Type B pancreatic cell (in vitro differentiated cells): ENCODE measurements at regions not wholly inside any gene's neighbourhood (a gene's known extent, or its start where the extent isn't known, plus 50 kb on each side); places are given as distances from the start of the nearest gene placed in this dataset.

Source experiments
- DNase-seq: peaks from one replicate; pipeline ENCODE4 v3.0.0; 2021; ENCODE audit warnings: mixed read lengths; ENCODE audit not compliant: unreplicated experiment; ENCODE audit errors: extremely low spot score
- H3K27ac Mint-ChIP-seq: 2 replicates; pipeline ENCODE4 v1.8.0; 2021; ENCODE audit warnings: mild to moderate bottlenecking, mixed read lengths
- H3K27me3 Mint-ChIP-seq: 2 replicates; pipeline ENCODE4 v1.8.0; 2021; ENCODE audit warnings: mixed read lengths
- H3K36me3 Mint-ChIP-seq: 2 replicates; pipeline ENCODE4 v1.8.0; 2021; ENCODE audit warnings: mixed read lengths
- H3K4me1 Mint-ChIP-seq: one replicate; pipeline ENCODE4 v1.8.0; 2021; ENCODE audit warnings: mixed read lengths; ENCODE audit not compliant: unreplicated experiment
- H3K4me3 Mint-ChIP-seq: 2 replicates; pipeline ENCODE4 v1.8.0; 2021; ENCODE audit warnings: mild to moderate bottlenecking, mixed read lengths
- H3K9me3 Mint-ChIP-seq: 2 replicates; pipeline ENCODE4 v1.8.0; 2021; ENCODE audit warnings: mixed read lengths
- TF ChIP-seq, protein P1 (sequence below): fragments of 200-600 bp; sonication (generic); conservative IDR thresholded peaks from 2 replicates; pipeline ENCODE4 v1.5.0; 2021; ENCODE audit warnings: antibody characterized with exemption, mild to moderate bottlenecking

DNA sequence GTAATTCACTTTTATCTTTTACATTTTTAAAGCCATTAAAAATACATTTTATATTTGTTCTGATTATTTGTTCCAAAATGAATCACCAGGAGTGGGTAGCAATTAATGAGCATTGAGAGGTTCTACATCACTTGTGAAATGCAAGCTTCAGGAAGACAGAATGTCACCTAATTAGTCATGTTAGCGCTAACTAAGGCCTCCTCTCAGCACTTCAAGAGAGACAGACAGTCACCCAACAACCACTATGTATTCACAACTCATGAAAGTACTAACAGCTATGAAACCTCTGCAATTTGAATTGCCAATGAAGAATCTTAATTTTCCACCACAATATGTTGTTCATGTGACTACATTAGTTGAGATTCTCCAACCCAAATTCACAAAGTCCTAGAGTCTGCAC is 611.0 kb downstream of the KCNJ3 start:
- H3K4me3 Mint-ChIP-seq = no peak overlapping the region
- H3K36me3 Mint-ChIP-seq = no peaks in the 10 kb centered on the region

DNA sequence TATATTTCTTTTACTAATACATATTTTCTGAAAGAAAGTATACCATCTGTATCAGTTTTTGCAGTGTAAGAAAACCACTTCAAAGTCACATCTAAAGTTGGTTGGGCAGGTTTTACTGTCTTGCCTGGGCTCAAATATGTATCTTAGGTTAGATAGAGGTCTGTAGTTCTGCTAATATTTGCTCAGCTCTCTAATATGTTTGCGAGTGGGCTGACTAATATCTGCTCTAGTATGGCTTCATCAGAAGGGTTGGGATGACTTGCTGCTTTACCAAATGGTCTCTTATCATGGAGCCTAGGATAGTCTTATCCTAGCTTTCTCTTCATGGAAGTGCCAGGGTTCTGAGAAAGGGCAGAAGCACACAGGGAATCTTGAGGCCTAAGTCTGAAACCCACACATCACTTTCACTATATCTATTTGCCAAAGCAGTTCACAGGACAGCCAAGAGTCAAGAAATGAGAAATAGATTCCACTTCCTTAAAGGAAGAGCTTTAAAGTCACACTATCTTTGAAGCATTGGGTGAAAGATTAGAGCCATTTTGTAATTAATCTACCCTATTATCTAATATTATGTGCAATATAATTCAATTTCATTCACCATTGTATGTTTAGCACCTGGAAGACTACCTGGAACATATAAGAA is 610.0 kb downstream of the KCNJ3 start:
- no peaks in the 10 kb centered on the region for H3K36me3 Mint-ChIP-seq
- H3K27me3 Mint-ChIP-seq = no peaks in the 10 kb centered on the region
- TF ChIP-seq, protein P1, sequence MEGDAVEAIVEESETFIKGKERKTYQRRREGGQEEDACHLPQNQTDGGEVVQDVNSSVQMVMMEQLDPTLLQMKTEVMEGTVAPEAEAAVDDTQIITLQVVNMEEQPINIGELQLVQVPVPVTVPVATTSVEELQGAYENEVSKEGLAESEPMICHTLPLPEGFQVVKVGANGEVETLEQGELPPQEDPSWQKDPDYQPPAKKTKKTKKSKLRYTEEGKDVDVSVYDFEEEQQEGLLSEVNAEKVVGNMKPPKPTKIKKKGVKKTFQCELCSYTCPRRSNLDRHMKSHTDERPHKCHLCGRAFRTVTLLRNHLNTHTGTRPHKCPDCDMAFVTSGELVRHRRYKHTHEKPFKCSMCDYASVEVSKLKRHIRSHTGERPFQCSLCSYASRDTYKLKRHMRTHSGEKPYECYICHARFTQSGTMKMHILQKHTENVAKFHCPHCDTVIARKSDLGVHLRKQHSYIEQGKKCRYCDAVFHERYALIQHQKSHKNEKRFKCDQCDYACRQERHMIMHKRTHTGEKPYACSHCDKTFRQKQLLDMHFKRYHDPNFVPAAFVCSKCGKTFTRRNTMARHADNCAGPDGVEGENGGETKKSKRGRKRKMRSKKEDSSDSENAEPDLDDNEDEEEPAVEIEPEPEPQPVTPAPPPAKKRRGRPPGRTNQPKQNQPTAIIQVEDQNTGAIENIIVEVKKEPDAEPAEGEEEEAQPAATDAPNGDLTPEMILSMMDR = no peak
- H3K9me3 Mint-ChIP-seq = no peaks in the 10 kb centered on the region
- H3K27ac Mint-ChIP-seq = no peak overlapping the region
- H3K4me3 Mint-ChIP-seq = no peak overlapping the region
- no peaks in the 10 kb centered on the region for H3K4me1 Mint-ChIP-seq
- DNase-seq = no peak

More for the DNA sequence above, 611.0 kb downstream of the KCNJ3 start:
- Mint-ChIP-seq H3K9me3 (no peaks in the 10 kb centered on the region), H3K27ac (no peak overlapping the region), H3K27me3 (no peaks in the 10 kb centered on the region), H3K4me1 (no peaks in the 10 kb centered on the region)
- TF ChIP-seq, protein P1 = no peak
- DNase-seq = no peak

DNA sequence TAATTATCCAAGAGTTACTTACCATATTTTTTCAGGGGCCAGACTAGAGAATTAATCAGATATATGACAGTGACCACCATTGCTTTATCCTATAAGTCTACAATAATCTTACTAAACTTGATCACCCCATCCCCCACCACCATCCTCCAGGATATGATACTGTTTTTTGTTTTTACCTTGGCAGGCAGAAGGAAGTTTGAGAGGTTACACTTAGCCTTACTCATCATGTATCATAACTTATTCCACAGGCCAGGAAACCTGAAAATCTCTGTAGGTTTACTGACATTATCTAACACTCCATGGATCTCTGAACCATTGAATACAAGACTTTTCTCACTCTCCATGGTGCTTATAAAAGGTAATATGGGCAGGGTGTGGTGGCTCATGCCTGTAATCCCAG is 602.7 kb downstream of the KCNJ3 start:
- TF ChIP-seq, protein P1 = no peak
- no peak overlapping the region for H3K4me3 Mint-ChIP-seq
- no peaks in the 10 kb centered on the region for H3K4me1 Mint-ChIP-seq
- H3K36me3 Mint-ChIP-seq = no peaks in the 10 kb centered on the region
- H3K9me3 Mint-ChIP-seq = no peaks in the 10 kb centered on the region
- H3K27ac Mint-ChIP-seq = no peak overlapping the region
- no peak for DNase-seq
- H3K27me3 Mint-ChIP-seq = no peaks in the 10 kb centered on the region

DNA sequence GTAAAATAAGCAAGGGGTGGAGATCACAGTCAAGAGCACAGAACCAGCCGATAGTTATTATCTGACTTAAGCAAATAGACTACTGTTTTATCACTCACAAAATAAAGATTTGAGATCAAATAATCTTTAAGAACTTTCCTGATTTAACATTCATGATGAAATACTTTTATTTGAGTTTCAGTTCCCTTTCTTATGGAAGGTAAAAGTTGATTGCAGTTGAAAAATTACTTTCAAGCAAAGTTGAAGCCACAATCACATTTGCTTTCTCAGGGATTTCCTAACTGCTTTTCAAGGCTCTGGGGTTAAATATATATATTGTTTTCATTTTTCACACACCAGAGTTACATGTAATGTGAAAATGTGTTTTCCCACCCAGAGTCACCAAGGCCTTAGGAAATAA is 599.5 kb downstream of the KCNJ3 start:
- TF ChIP-seq, protein P1 = no peak
- H3K27me3 Mint-ChIP-seq = no peaks in the 10 kb centered on the region
- H3K4me1 Mint-ChIP-seq = no peaks in the 10 kb centered on the region
- H3K36me3 Mint-ChIP-seq = no peaks in the 10 kb centered on the region
- no peak overlapping the region for H3K27ac Mint-ChIP-seq
- no peak for DNase-seq
- no peaks in the 10 kb centered on the region for H3K9me3 Mint-ChIP-seq
- no peak overlapping the region for H3K4me3 Mint-ChIP-seq

DNA sequence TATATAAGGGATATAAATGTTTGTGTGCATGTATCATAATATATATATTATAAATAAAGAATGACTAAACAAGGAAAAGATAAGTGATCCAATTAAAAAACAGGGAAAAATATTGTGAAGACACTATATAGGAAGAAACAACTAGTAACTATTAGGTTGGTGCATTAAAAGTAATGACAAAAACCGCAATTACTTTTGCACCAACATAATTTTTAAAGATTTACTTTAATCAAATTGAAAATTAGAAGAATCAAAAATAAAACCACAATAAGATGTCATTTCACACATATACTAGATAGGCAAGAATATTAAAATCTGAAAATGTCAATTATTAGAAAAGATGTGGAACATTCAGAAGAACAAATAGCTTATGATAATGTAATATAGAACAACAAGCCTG is 595.9 kb downstream of the KCNJ3 start:
- TF ChIP-seq, protein P1 = no peak
- Mint-ChIP-seq H3K9me3 (no peaks in the 10 kb centered on the region), H3K36me3 (no peaks in the 10 kb centered on the region), H3K4me3 (no peak overlapping the region), H3K4me1 (no peaks in the 10 kb centered on the region), H3K27me3 (no peaks in the 10 kb centered on the region), H3K27ac (no peak overlapping the region)
- DNase-seq = no peak

DNA sequence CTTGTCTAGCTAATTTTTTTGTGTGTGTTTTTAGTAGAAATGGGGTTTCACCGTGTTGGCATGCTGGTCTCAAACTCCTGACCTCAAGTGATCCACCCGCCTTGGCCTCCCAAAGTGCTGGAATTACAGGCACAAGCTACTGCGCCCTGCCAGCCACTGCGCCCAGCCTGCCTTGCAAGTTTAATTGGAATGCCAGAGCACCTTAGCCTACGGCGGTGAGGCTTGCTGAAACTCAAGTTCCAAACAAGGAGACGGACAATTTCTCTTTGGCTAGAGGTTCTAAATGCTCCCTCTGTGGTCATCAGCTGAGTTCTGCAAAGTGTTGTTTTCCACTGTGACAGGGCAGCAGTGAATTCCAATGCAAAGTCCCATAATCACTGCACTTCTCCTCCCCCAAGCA is 583.4 kb downstream of the KCNJ3 start:
- Mint-ChIP-seq H3K9me3 (no peaks in the 10 kb centered on the region), H3K36me3 (no peaks in the 10 kb centered on the region), H3K27me3 (no peaks in the 10 kb centered on the region), H3K27ac (no peak overlapping the region), H3K4me3 (no peak overlapping the region), H3K4me1 (no peaks in the 10 kb centered on the region)
- TF ChIP-seq, protein P1 = no peak
- no peak for DNase-seq
